Neural progenitor cell (in vitro differentiated cells): ENCODE measurements at regions not wholly inside any gene's neighbourhood (a gene's known extent, or its start where the extent isn't known, plus 50 kb on each side); places are given as distances from the start of the nearest gene placed in this dataset.

Experiments used
- CTCF ChIP-seq: fragments of 200-600 bp; sonication (generic); IDR thresholded peaks from 2 replicates; pipeline ENCODE4 v1.5.1; 2017; ENCODE audit warnings: antibody characterized with exemption, mild to moderate bottlenecking
- EZH2 ChIP-seq: fragments of 200-600 bp; sonication (generic); IDR thresholded peaks from 2 replicates; pipeline ENCODE4 v1.6.1; 2017; ENCODE audit warnings: antibody characterized with exemption, mild to moderate bottlenecking, moderate library complexity

GRCh38 chr13:20350819-20351218 is 118.7 kb upstream of the GJB6 start:
- TF ChIP-seq CTCF (no peak), EZH2 (no peak)
